AG08395 (cell line): ENCODE measurements at regions not wholly inside any gene's neighbourhood (a gene's known extent, or its start where the extent isn't known, plus 50 kb on each side); places are given as distances from the start of the nearest gene placed in this dataset.

Experiments used
- DNase-seq: peaks from one replicate; pipeline ENCODE4 v3.0.0; 2012; ENCODE audit warnings: mixed read lengths, low spot score

DNA sequence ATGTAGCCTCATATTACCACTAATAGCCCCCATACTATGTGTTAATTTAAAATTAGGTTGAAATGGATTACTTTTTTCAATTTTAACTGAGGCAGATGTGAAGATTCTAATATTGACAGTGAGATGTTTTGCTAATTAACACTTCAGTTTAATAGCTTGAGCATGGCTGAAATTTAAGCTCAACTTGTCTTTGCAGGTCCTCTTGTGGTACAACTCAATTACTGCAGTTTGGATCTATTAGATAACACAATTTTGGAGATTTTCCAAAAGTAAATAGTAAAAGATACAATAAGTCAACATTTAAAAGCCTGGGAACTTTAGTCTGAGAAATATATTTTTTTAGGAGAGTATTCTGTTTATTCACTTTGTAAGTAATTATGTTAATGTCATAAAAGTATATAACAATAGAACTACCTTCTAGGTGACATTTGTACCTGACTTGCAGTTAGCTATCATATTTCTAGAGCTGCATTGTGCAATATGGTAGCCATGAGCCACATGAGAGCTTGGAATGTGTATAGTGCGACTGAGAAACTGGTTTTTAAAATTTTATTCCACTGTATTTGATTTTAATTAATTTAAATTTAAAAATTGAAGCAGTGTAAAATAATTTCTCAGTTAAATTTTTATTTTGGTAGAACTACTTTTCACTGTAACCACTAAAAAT is 73.1 kb upstream of the FMR1 start:
- DNase-seq = no peak

DNA sequence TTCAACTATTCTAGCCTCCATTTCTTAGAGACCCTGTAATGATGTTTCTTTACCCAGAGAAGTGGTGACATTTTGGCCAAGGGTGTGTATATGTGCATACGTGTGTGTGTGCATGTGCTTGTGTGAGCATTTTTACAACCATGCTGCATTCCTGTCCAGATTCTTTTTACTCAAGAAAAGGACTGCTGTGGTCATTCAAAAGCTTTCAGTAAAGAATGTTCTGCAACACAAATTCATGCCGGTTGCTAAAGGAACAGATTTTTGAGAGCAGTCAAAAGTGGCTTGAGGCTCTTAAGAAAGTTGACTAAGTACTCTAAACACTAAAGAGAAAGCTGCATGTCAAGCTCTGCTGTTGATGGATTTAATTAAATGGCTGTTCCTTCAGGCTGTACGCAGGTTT is 65.0 kb upstream of the FMR1 start:
- DNase-seq = no peak

DNA sequence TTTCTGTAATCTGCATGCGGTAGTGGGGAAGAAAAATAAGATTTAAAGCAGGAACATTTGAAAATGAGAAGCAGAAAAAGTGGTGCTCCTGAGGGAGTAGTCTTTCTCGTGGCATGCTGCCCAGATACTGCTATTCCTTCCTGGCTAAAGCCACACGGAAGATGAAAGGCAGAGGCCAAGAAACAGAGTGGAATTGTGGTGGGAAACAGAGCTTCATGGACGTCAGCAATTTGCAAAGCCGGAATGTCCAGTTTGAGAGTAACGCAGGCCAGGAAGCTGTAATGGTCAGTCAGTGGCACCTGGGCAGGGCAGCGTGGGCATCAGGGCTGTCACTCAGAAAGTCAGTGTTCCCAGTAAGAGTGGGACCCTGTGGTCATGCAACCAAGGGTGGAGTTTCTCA is 63.7 kb upstream of the FMR1 start:
- no peak for DNase-seq

DNA sequence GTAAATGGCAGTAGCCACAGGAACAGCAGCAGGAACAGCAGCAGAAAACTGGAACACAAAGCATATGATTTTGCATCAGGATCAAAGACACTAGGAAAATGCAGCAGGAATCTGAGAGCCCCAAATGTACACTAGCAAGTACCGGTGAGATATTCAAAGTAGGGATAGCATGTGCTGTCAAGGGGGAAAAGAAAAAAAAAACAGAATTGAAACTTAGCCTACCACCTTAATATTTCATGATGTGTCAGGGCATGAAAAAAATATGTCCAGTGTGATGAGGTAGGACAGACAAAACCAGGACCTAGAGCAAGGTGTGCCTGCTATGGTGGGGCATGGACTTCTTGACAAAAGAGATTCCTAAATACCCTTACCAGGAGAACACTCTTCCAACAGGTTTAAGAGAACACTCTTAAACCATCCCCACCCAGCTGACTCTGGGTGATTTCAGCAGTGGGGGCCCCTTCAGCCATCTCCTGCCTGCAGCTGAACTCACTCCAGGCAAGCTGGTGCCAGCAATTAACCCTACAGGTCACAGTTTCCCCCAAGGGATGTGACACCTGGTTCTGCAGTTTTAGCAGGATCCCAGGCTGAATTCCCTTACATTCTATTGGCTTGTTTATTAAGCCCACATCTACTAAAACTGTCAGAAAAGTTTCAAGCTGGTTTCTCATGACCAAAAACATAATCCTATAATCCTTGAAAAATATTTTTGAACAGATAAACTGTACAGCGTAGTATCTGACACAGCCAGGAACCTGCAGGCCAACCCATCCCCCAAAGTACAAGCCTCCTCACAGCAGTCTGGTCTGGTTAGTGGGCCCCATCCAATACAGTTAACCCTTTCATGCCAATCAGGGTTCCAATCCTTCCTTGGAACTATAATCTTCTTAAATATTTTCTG is 62.9 kb upstream of the FMR1 start:
- DNase-seq = no peak

DNA sequence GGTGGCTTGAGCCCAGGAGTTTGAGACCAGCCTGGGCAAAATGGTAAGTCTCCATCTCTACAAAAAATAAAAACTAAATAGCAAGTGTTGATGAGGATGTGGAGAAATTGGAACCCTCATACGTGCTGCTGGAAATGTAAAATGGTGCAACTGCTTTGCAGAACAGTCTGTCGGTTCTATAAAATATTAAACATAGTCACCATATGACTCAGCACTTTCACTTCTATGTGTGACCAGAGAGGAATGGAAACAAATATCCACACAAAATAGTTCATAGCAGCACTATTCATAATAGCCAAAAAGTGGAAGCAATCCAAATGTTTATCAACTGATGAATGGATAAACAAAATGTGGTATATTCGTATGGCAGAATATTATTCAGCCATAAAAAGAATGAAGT is 60.8 kb upstream of the FMR1 start:
- DNase-seq = no peak

DNA sequence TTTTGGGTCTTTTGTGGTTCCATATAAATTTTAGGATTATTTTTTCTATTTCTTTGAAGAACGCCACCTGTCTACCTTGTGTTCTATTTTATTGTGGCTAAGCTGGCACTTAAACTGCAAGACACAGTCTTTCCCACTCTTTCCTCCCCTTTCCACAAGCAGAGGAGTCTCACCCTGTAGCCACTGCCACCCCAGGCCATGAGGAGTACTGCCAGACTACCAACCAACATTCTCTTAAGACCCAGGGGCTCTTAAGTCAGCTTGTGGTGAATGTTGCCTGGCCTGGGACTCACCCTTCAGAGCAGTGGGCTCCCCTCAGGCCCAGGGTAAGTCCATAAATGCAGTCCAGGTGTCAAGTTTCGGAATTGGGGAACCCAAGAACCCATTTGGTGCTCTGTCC is 58.0 kb upstream of the FMR1 start:
- no peak for DNase-seq

DNA sequence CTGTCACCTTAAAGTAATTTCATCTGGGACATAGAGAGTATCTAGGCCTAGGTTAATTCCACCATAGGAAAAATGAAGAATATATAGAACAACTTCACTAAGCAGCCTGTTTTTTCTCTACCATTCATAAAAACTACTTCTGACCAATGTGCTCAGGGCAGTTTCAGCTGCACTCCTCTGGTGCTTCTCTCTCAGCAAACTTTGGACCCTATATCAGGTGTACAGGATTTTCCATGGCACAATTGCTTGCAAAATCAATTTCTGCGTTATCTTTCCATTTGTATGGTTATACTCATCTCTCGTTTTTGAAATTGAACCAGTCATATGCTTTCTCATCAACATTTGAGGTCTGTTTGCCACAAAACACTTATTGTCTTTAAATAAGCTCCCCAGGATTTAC is 52.1 kb upstream of the FMR1 start:
- no peak for DNase-seq
